ENCODE measurements at regions not wholly inside any gene's neighbourhood (a gene's known extent, or its start where the extent isn't known, plus 50 kb on each side); places are given as distances from the start of the nearest gene placed in this dataset.
"Not testable (repeated sequence)": the region's sequence is repeated elsewhere in the genome, so short reads cannot be mapped to it uniquely, and the experiment has no call there.

GRCh38 chr2:77725045-77725444, 202.9 kb upstream of the LRRTM4 start:
- no peak for DNase-seq

- not testable (repeated sequence) for DNase-seq
Observed at GRCh38 chr2:77734662-77735340, 212.6 kb upstream of the LRRTM4 start.

GRCh38 chr2:77737236-77737635, 215.1 kb upstream of the LRRTM4 start:
- no peak for DNase-seq

GRCh38 chr2:77746780-77747179, 224.6 kb upstream of the LRRTM4 start:
- DNase-seq = no peak

- not testable (repeated sequence) for DNase-seq
Observed at GRCh38 chr2:77753710-77754345, 231.7 kb upstream of the LRRTM4 start.

- no peak for DNase-seq
Observed at GRCh38 chr2:77767388-77768076, 245.4 kb upstream of the LRRTM4 start.

GRCh38 chr2:77768508-77768907, 246.3 kb upstream of the LRRTM4 start:
- peak; percentile 9 to 10 for DNase-seq

GRCh38 chr2:77778917-77779316, 256.7 kb upstream of the LRRTM4 start:
- DNase-seq = no peak

- not testable (repeated sequence) for DNase-seq
Observed at GRCh38 chr2:77793500-77793899, 271.3 kb upstream of the LRRTM4 start.

GRCh38 chr2:77796397-77796796, 274.2 kb upstream of the LRRTM4 start:
- DNase-seq = no peak

- no peak for DNase-seq
Observed at GRCh38 chr2:77797088-77797487, 274.9 kb upstream of the LRRTM4 start.

GRCh38 chr2:77800410-77800809, 278.2 kb upstream of the LRRTM4 start:
- no peak for DNase-seq

GRCh38 chr2:77807531-77808215, 285.5 kb upstream of the LRRTM4 start:
- DNase-seq = no peak

- no peak for DNase-seq
Observed at GRCh38 chr2:77808599-77808998, 286.4 kb upstream of the LRRTM4 start.

GRCh38 chr2:77813599-77813998, 291.4 kb upstream of the LRRTM4 start:
- DNase-seq = no peak

- DNase-seq = no peak
Observed at GRCh38 chr2:77816618-77817017, 294.4 kb upstream of the LRRTM4 start.

- DNase-seq = no peak
Observed at GRCh38 chr2:77818186-77818585, 296.0 kb upstream of the LRRTM4 start.

GRCh38 chr2:77823028-77823427, 300.9 kb upstream of the LRRTM4 start:
- DNase-seq = no peak

- no peak for DNase-seq
Observed at GRCh38 chr2:77831060-77831459, 308.9 kb upstream of the LRRTM4 start.

- DNase-seq = no peak
Observed at GRCh38 chr2:77831471-77831870, 309.3 kb upstream of the LRRTM4 start.

- no peak for DNase-seq
Observed at GRCh38 chr2:77831898-77832297, 309.7 kb upstream of the LRRTM4 start.

GRCh38 chr2:77834360-77835002, 312.3 kb upstream of the LRRTM4 start:
- DNase-seq = peak in 1 of 2 experiments; percentile 13

- no peak for DNase-seq
Observed at GRCh38 chr2:77838441-77838840, 316.3 kb upstream of the LRRTM4 start.

Data from Kasumi-1 (cell line).